Progenitor cell of endocrine pancreas (in vitro differentiated cells): ENCODE measurements at regions not wholly inside any gene's neighbourhood (a gene's known extent, or its start where the extent isn't known, plus 50 kb on each side); places are given as distances from the start of the nearest gene placed in this dataset.

Source experiments
- DNase-seq: peaks from one replicate; pipeline ENCODE4 v3.0.0; 2021; ENCODE audit warnings: low spot score; ENCODE audit not compliant: unreplicated experiment
- H3K27ac Mint-ChIP-seq: 2 replicates; pipeline ENCODE4 v1.8.0; 2021; ENCODE audit warnings: mild to moderate bottlenecking, moderate library complexity, mixed read lengths
- H3K27me3 Mint-ChIP-seq: 2 replicates; pipeline ENCODE4 v1.8.0; 2021; ENCODE audit warnings: mixed read lengths
- H3K36me3 Mint-ChIP-seq: 2 replicates; pipeline ENCODE4 v1.8.0; 2022; ENCODE audit warnings: mixed read lengths; ENCODE audit not compliant: insufficient read depth
- H3K4me1 Mint-ChIP-seq: 2 replicates; pipeline ENCODE4 v1.8.0; 2021; ENCODE audit warnings: low read depth, mixed read lengths
- H3K4me3 Mint-ChIP-seq: 2 replicates; pipeline ENCODE4 v1.8.0; 2021; ENCODE audit warnings: low read depth, mild to moderate bottlenecking, moderate library complexity, mixed read lengths
- H3K9me3 Mint-ChIP-seq: 2 replicates; pipeline ENCODE4 v1.8.0; 2021; ENCODE audit warnings: low read depth, mixed read lengths
- TF ChIP-seq, protein P1 (sequence below): fragments of 200-600 bp; sonication (generic); IDR thresholded peaks from one replicate; pipeline ENCODE4 v1.5.0; 2021; ENCODE audit warnings: antibody characterized with exemption, mild to moderate bottlenecking; ENCODE audit not compliant: unreplicated experiment

DNA sequence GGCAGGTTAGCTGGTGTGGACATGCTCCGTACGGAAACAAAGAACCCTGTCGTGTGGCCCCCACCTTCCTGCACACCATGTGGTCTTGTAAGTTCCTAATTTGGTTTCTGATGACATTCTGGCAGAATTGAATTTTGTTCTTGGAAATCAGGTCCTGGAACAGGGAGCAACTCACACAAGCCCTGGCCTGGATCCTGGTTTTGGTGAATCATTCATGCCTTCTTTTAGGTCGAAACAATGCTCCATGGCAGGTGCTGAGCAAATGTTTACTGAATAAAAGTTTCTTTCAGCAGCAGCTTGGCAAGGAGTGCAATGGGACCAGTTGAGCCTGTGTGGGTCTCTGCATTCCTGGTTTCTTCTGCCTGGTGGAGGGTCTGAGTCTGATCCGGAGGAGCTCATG is 978.4 kb downstream of the BCL11B start:
- no peak for DNase-seq
- Mint-ChIP-seq H3K27ac (no peak overlapping the region), H3K4me3 (no peak overlapping the region), H3K36me3 (no peaks in the 10 kb centered on the region), H3K4me1 (no peaks in the 10 kb centered on the region), H3K27me3 (no peaks in the 10 kb centered on the region), H3K9me3 (no peaks in the 10 kb centered on the region)
- TF ChIP-seq, protein P1, sequence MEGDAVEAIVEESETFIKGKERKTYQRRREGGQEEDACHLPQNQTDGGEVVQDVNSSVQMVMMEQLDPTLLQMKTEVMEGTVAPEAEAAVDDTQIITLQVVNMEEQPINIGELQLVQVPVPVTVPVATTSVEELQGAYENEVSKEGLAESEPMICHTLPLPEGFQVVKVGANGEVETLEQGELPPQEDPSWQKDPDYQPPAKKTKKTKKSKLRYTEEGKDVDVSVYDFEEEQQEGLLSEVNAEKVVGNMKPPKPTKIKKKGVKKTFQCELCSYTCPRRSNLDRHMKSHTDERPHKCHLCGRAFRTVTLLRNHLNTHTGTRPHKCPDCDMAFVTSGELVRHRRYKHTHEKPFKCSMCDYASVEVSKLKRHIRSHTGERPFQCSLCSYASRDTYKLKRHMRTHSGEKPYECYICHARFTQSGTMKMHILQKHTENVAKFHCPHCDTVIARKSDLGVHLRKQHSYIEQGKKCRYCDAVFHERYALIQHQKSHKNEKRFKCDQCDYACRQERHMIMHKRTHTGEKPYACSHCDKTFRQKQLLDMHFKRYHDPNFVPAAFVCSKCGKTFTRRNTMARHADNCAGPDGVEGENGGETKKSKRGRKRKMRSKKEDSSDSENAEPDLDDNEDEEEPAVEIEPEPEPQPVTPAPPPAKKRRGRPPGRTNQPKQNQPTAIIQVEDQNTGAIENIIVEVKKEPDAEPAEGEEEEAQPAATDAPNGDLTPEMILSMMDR = no peak

DNA sequence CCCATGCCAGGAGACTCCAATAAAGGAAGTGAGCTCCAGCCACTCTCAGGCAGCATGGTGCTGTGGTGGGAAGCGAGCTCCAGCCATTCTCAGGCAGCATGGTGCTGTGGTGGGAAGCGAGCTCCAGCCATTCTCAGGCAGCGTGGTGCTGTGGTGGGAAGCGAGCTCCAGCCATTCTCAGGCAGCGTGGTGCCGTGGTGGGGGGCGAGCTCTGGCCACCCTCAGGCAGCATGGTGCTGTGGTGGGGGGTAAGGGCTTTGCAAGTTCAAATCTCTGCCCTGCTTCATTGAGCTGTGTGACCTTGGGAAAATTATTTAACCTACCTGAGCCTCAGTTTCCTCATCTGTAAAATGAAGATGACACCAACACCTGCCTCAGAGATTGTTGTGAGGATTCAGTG is 975.1 kb downstream of the BCL11B start:
- TF ChIP-seq, protein P1 = no peak
- DNase-seq = no peak
- Mint-ChIP-seq H3K27ac (no peak overlapping the region), H3K4me1 (no peaks in the 10 kb centered on the region), H3K27me3 (no peaks in the 10 kb centered on the region), H3K4me3 (no peak overlapping the region), H3K9me3 (no peaks in the 10 kb centered on the region), H3K36me3 (no peaks in the 10 kb centered on the region)

DNA sequence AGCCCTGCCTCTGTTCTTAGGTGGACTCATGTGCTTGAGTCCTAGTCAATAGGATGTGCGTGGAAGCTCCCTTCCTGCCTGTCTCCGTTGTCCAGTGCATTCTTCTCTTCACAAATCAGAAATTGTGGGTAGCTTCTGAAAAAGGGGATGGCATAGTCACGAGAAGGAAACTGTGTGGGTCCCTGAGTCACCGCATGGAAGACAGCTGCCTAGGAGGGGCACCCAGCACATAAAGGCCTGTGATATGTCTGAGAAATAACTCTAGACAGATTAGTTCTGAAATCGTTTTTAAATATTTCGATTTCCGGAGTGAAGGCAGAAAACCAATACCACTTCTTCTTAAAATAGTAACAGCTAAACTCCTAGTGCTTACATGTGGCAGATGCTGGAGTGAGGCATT is 974.4 kb downstream of the BCL11B start:
- H3K4me3 Mint-ChIP-seq = no peak overlapping the region
- TF ChIP-seq, protein P1 = no peak
- H3K27ac Mint-ChIP-seq = no peak overlapping the region
- H3K36me3 Mint-ChIP-seq = no peaks in the 10 kb centered on the region
- DNase-seq = no peak
- H3K27me3 Mint-ChIP-seq = no peaks in the 10 kb centered on the region
- H3K9me3 Mint-ChIP-seq = no peaks in the 10 kb centered on the region
- H3K4me1 Mint-ChIP-seq = no peaks in the 10 kb centered on the region

DNA sequence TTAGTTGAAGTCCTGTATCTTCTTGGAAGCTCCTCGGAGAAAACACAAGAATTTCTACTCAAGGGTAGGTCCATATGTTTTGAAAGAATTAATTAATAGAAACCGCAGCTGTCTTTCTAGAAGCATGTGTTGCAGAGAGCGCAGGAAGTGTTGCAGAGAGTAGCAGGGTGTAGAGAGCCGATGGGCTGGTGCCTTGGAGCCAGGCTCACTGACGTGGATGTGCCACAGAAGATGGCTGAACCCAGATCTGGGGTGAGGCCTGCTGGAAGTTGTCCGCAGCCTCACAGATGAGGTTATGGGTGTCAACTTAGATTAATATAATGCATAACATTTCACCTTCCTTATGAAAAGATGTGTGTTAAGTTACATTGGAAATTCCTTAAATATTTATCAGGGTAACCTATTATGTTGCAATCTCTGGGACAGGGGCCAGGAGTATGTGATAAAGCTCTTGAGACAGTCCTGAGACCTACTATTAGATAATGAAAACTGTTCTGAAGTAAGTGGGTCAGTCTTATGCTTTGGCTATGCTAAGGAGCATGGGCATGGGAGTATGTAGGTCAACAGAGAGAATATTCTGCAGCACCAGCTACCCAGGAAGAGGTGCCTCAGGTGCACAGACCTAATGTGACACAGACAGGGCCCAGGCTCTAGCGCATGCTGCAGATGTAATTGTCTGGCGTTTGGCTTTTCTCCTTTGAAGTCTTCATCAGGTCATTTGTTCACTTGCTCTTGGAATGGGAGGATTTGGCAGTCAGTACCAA is 973.3 kb downstream of the BCL11B start:
- Mint-ChIP-seq H3K36me3 (no peaks in the 10 kb centered on the region), H3K27ac (no peak overlapping the region), H3K27me3 (no peaks in the 10 kb centered on the region), H3K9me3 (no peaks in the 10 kb centered on the region), H3K4me1 (no peaks in the 10 kb centered on the region), H3K4me3 (no peak overlapping the region)
- TF ChIP-seq, protein P1 = no peak
- DNase-seq = no peak

DNA sequence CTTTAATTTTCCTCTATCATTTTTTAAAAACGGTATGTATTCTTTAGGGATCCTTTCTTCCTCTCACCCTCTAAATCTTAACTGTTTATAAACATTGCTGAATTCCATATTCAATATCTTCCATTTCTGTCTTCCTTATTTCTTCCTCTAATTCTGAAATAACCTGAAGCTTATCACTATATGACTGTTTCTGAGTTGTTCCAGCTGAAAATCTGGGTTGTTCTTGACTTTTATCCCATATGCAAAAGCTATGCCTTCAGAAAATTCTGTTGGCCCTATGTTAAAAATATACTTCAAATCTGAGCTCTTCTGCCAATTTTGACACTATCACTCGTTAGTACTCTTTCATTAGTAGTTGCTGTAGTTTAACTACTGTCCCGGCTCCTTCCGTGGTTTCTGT is 970.3 kb downstream of the BCL11B start:
- H3K27me3 Mint-ChIP-seq = peaks cover 4% of the 10 kb centered on the region
- no peak overlapping the region for H3K4me3 Mint-ChIP-seq
- H3K36me3 Mint-ChIP-seq = no peaks in the 10 kb centered on the region
- TF ChIP-seq, protein P1 = no peak
- DNase-seq = no peak
- H3K4me1 Mint-ChIP-seq = no peaks in the 10 kb centered on the region
- H3K9me3 Mint-ChIP-seq = no peaks in the 10 kb centered on the region
- H3K27ac Mint-ChIP-seq = no peak overlapping the region
